Erythroblast (primary cell): ENCODE measurements at regions not wholly inside any gene's neighbourhood (a gene's known extent, or its start where the extent isn't known, plus 50 kb on each side); places are given as distances from the start of the nearest gene placed in this dataset.

Experiments
- GATA1 ChIP-seq: IDR thresholded peaks from 2 replicates; pipeline ENCODE4 v1.6.1; 2011; ENCODE audit warnings: low read depth, mild to moderate bottlenecking, control low read depth, low read length, moderate library complexity
- POLR2A ChIP-seq: IDR thresholded peaks from 2 replicates; pipeline ENCODE4 v1.6.1; 2011; ENCODE audit warnings: mild to moderate bottlenecking, low read length

GRCh38 chr11:90555477-90555876 lies 332.6 kb upstream of the CHORDC1 start:
- no peak for TF ChIP-seq POLR2A
- TF ChIP-seq GATA1 = no peak
